Endothelial cell of umbilical vein (primary cell): ENCODE measurements at regions not wholly inside any gene's neighbourhood (a gene's known extent, or its start where the extent isn't known, plus 50 kb on each side); places are given as distances from the start of the nearest gene placed in this dataset.

Experiments used
- BruUV-seq: library from RNA; stranded (reverse); fragments of 400-500 nt; replicated peaks from 2 replicates; lab custom pipeline; 2021; lab: Mats Ljungman, UMichigan
- CTCF ChIA-PET: fragments of 300-600, 350-600 bp; sonication (Branson Sonifier 250); formaldehyde crosslinking; loops from one replicate; lab custom pipeline; 2021; ENCODE audit warnings: antibody characterized with exemption, inconsistent platforms; lab: Charles Lee
- POLR2A ChIA-PET: fragments of 300-600, 350-600 bp; sonication (Branson Sonifier 250); formaldehyde crosslinking; loops from one replicate; lab custom pipeline; 2021; ENCODE audit warnings: antibody characterized with exemption, inconsistent platforms; lab: Charles Lee
- DNase-seq: peaks from one replicate; pipeline ENCODE4 v3.0.0-alpha.2; 2011; ENCODE audit warnings: low read depth, low spot score
- FAIRE-seq: peaks from 2 replicates; lab custom pipeline; 2011; peaks lifted over from hg19 to GRCh38; lab: Jason Lieb, UNC
- H2AFZ ChIP-seq: 2 replicates; pipeline ENCODE4 v1.6.0; 2012; ENCODE audit warnings: low read depth, low read length, control low read depth, inconsistent platforms
- H3K27ac ChIP-seq: 2 replicates; pipeline ENCODE4 v1.5.1; 2011; ENCODE audit warnings: low read depth, mild to moderate bottlenecking, control low read depth, low read length, moderate library complexity; ENCODE audit not compliant: insufficient read depth
- H3K27me3 ChIP-seq, 2 experiments: 2 replicates each; pipeline versions ENCODE4 v1.6.0 to v1.6.1; 2011; ENCODE audit warnings: low read length in 2 of 2, mixed read lengths in 1 of 2; ENCODE audit not compliant: control insufficient read depth in 2 of 2, insufficient read depth in 2 of 2
- H3K36me3 ChIP-seq, 2 experiments: 2 replicates in 1 of 2; 3 replicates in 1 of 2; pipeline ENCODE4 v1.5.1; 2011; ENCODE audit warnings: low read length in 2 of 2, mild to moderate bottlenecking in 1 of 2, moderate library complexity in 1 of 2; ENCODE audit not compliant: control insufficient read depth in 2 of 2, insufficient read depth in 2 of 2; ENCODE audit errors: extremely low read depth in 1 of 2
- H3K4me1 ChIP-seq: 3 replicates; pipeline ENCODE4 v1.5.1; 2011; ENCODE audit warnings: mild to moderate bottlenecking, low read length; ENCODE audit not compliant: control insufficient read depth, insufficient read depth; ENCODE audit errors: extremely low read depth
- H3K4me2 ChIP-seq: 2 replicates; pipeline ENCODE4 v1.6.1; 2011; ENCODE audit warnings: low read length, control low read depth, mixed read lengths; ENCODE audit not compliant: insufficient read depth
- H3K4me3 ChIP-seq, 3 experiments: fragments of 200-600 bp in 1 of 3; sonication (generic), shearing (Covaris generic) in 1 of 3; replicated peaks in 1 of 3; 2 replicates each; pipeline ENCODE4 v1.5.1; 2011 to 2016; ENCODE audit warnings: control low read depth in 3 of 3, low read length in 3 of 3, mild to moderate bottlenecking in 2 of 3, inconsistent platforms in 1 of 3, low read depth in 1 of 3, moderate library complexity in 1 of 3; ENCODE audit not compliant: insufficient read depth in 1 of 3
- H3K79me2 ChIP-seq: 2 replicates; pipeline ENCODE4 v1.6.0; 2012; ENCODE audit warnings: low read length, inconsistent platforms; ENCODE audit not compliant: control insufficient read depth, insufficient read depth
- H3K9ac ChIP-seq: replicated peaks from 2 replicates; pipeline ENCODE3; 2011; ENCODE audit warnings: low read length, control low read depth; ENCODE audit not compliant: insufficient read depth; ENCODE audit errors: extremely low read depth
- H3K9me1 ChIP-seq: replicated peaks from 3 replicates; pipeline ENCODE4 v1.6.0; 2011; ENCODE audit warnings: mild to moderate bottlenecking, low read length; ENCODE audit not compliant: control insufficient read depth, insufficient read depth; ENCODE audit errors: extremely low read depth
- H3K9me3 ChIP-seq: replicated peaks from 2 replicates; pipeline ENCODE4 v1.5.1; 2012; ENCODE audit warnings: low read length, inconsistent platforms; ENCODE audit not compliant: control insufficient read depth, insufficient read depth
- H4K20me1 ChIP-seq: replicated peaks from 2 replicates; pipeline ENCODE3; 2011; ENCODE audit warnings: mild to moderate bottlenecking, low read length; ENCODE audit not compliant: control insufficient read depth, insufficient read depth; ENCODE audit errors: extremely low read depth
- EZH2 ChIP-seq: IDR thresholded peaks from 2 replicates; pipeline ENCODE4 v1.6.1; 2012; ENCODE audit warnings: borderline replicate concordance, low read depth, mild to moderate bottlenecking, moderate library complexity, low read length, inconsistent platforms; ENCODE audit not compliant: severe bottlenecking
- FOS ChIP-seq: IDR thresholded peaks from 2 replicates; pipeline ENCODE4 v1.6.1; 2011; ENCODE audit warnings: mild to moderate bottlenecking, low read length, moderate library complexity, borderline replicate concordance; ENCODE audit not compliant: insufficient read depth
- GATA2 ChIP-seq: IDR thresholded peaks from 2 replicates; pipeline ENCODE4 v1.7.0; 2011; ENCODE audit warnings: low read depth, mild to moderate bottlenecking, moderate library complexity, mixed read lengths, low read length; ENCODE audit not compliant: insufficient read length, insufficient read depth
- JUN ChIP-seq: IDR thresholded peaks from 2 replicates; pipeline ENCODE4 v1.6.1; 2011; ENCODE audit warnings: borderline replicate concordance, low read depth; ENCODE audit not compliant: insufficient read length, insufficient read depth
- MAX ChIP-seq: IDR thresholded peaks from 2 replicates; pipeline ENCODE4 v1.6.1; 2011; ENCODE audit not compliant: insufficient read depth, insufficient read length
- MYC ChIP-seq: IDR thresholded peaks from one replicate; pipeline ENCODE4 v1.6.1; 2011; ENCODE audit warnings: mild to moderate bottlenecking, low read depth, low read length
- POLR2A ChIP-seq: IDR thresholded peaks from 2 replicates; pipeline ENCODE4 v1.6.1; 2012; ENCODE audit warnings: low read depth, mild to moderate bottlenecking, control low read depth, low read length
- POLR2AphosphoS5 ChIP-seq: IDR thresholded peaks from 2 replicates; pipeline ENCODE4 v1.6.1; 2012; ENCODE audit warnings: low read depth, mild to moderate bottlenecking, control low read depth, low read length, moderate library complexity; ENCODE audit not compliant: insufficient read depth
- dilution Hi-C: fragments of 300-500 bp; cut with MboI; formaldehyde crosslinking; loops from one replicate; pipeline ENCODE4 v1.15.0; 2019; ENCODE audit warnings: low sequenced_read_pairs; ENCODE audit not compliant: extremely low pct_ligation_motif_present
- intact Hi-C: fragments of 100-400 bp; cut with micrococcal nuclease; formaldehyde crosslinking; loops from one replicate; pipeline ENCODE4 v1.10.0; 2022
- TF ChIP-seq, protein P1 (sequence below), 2 donors: IDR thresholded peaks; 1 replicate in 1 of 2; 2 replicates in 1 of 2; pipeline ENCODE4 v1.5.1; 2011; ENCODE audit warnings: low read length in 2 of 2, mild to moderate bottlenecking in 2 of 2, moderate library complexity in 2 of 2, control low read depth in 1 of 2, inconsistent platforms in 1 of 2, low read depth in 1 of 2; ENCODE audit not compliant: insufficient read depth in 1 of 2; ENCODE audit errors: extremely low read depth in 1 of 2

DNA sequence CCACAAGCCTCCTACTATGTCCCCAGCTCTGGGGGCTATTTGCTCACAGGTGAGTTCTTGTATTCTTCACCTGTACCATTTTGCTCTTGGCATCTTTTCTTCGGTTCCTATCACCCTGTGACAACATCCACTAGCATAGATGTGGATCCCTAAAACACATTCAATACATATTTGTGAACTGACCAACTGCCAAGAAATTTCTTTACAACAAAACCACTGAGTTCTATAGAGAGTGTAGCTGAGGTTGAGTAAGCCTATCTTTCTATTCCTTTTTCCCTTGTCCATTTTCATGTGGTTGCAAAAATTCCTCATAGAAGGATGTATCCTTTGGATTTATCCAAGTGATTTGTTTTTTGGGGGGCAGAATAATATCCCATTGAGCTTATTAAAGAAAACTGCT, 192.7 kb upstream of the ITGA4 start:
- TF ChIP-seq POLR2A: no peak
- no peak for TF ChIP-seq FOS
- TF ChIP-seq, protein P1, sequence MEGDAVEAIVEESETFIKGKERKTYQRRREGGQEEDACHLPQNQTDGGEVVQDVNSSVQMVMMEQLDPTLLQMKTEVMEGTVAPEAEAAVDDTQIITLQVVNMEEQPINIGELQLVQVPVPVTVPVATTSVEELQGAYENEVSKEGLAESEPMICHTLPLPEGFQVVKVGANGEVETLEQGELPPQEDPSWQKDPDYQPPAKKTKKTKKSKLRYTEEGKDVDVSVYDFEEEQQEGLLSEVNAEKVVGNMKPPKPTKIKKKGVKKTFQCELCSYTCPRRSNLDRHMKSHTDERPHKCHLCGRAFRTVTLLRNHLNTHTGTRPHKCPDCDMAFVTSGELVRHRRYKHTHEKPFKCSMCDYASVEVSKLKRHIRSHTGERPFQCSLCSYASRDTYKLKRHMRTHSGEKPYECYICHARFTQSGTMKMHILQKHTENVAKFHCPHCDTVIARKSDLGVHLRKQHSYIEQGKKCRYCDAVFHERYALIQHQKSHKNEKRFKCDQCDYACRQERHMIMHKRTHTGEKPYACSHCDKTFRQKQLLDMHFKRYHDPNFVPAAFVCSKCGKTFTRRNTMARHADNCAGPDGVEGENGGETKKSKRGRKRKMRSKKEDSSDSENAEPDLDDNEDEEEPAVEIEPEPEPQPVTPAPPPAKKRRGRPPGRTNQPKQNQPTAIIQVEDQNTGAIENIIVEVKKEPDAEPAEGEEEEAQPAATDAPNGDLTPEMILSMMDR (IDR thresholded peaks at IDR 0.05; ENCODE audit: extremely low read depth in 1 of 2, insufficient read depth in 1 of 2, low read depth in 1 of 2, low read length in 2 of 2): no peak
- no peak for TF ChIP-seq EZH2
- no peak for TF ChIP-seq GATA2
- TF ChIP-seq POLR2AphosphoS5: no peak
- no peak for TF ChIP-seq JUN
- no peak for TF ChIP-seq MAX
- TF ChIP-seq MYC: no peak
- Histone ChIP-seq H4K20me1 (no peaks in the 10 kb centered on the region), H3K9me3 (no peaks in the 10 kb centered on the region), H2AFZ (no peak overlapping the region), H3K4me1 (no peaks in the 10 kb centered on the region), H3K9ac (no peak overlapping the region), H3K9me1 (no peaks in the 10 kb centered on the region), H3K79me2 (no peaks in the 10 kb centered on the region), H3K4me3 (no peak overlapping the region), H3K36me3 (no peaks in the 10 kb centered on the region), H3K27ac (no peak overlapping the region), H3K27me3 (peaks cover 0 to 4% of the 10 kb centered on the region in 2 experiments), H3K4me2 (no peak overlapping the region)
- intact Hi-C loops (no loop called here), dilution Hi-C loops (no loop called here)
- DNase-seq (no peak), FAIRE-seq (no peak)
- BruUV-seq: no TSS peak
- CTCF ChIA-PET: interaction anchor here (0.9 to 1.1 kb wide), 2 partner anchors 26 to 202 kb away, joined by 3 read pairs; no protein-coding TSS in a partner anchor
- POLR2A ChIA-PET: no interaction called here
